SK-N-SH treated with all-trans-retinoic acid at 6 μM for 48 hours (cell line): ENCODE measurements at regions not wholly inside any gene's neighbourhood (a gene's known extent, or its start where the extent isn't known, plus 50 kb on each side); places are given as distances from the start of the nearest gene placed in this dataset.

Experiments
- RARB ChIP-seq: fragments of 250-450 bp; sonication (Bioruptor Pico); IDR thresholded peaks from 2 replicates; pipeline ENCODE4 v1.8.0; 2021; ENCODE audit warnings: mild to moderate bottlenecking, moderate library complexity
- ZFP30 ChIP-seq: fragments of 450-650 bp; formaldehyde crosslinking; IDR thresholded peaks from 2 replicates; pipeline ENCODE4 v1.5.0; 2022; ENCODE audit warnings: mild to moderate bottlenecking, moderate library complexity
- ZNF8 ChIP-seq: fragments of 450-650 bp; formaldehyde crosslinking; IDR thresholded peaks from 2 replicates; pipeline ENCODE4 v1.5.0; 2020; ENCODE audit warnings: mild to moderate bottlenecking, moderate library complexity
- TF ChIP-seq, protein P1 (sequence below): fragments of 250-450 bp; sonication (Bioruptor Pico); IDR thresholded peaks from 2 replicates; pipeline ENCODE4 v1.8.0; 2020; ENCODE audit warnings: mild to moderate bottlenecking, moderate library complexity, borderline replicate concordance

DNA sequence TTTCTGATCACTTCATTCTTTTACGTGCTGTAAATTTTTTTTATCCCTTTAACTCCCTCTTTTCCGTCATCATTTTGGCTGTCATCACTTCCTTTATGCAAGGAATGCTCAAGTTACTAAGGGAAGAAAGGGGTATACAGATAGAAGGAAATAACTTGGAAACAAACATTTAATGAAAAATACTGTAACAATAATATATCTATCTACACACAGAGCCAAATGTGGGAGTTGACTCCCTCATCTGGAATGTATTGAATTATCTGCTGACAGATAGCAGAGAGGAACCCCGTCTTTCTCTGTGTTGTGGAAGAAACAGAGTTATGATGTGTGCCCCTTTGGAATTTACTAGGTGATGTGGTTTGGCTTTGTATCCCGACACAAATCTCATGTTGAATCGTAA lies 182.5 kb upstream of the NXPH2 start:
- TF ChIP-seq, protein P1, sequence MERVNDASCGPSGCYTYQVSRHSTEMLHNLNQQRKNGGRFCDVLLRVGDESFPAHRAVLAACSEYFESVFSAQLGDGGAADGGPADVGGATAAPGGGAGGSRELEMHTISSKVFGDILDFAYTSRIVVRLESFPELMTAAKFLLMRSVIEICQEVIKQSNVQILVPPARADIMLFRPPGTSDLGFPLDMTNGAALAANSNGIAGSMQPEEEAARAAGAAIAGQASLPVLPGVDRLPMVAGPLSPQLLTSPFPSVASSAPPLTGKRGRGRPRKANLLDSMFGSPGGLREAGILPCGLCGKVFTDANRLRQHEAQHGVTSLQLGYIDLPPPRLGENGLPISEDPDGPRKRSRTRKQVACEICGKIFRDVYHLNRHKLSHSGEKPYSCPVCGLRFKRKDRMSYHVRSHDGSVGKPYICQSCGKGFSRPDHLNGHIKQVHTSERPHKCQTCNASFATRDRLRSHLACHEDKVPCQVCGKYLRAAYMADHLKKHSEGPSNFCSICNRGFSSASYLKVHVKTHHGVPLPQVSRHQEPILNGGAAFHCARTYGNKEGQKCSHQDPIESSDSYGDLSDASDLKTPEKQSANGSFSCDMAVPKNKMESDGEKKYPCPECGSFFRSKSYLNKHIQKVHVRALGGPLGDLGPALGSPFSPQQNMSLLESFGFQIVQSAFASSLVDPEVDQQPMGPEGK (CRISPR knock-in tag) = no peak
- TF ChIP-seq ZFP30 (CRISPR knock-in tag) = no peak
- no peak for TF ChIP-seq ZNF8 (CRISPR knock-in tag)
- no peak for TF ChIP-seq RARB (CRISPR knock-in tag)
